SK-N-SH (cell line): ENCODE measurements at regions not wholly inside any gene's neighbourhood (a gene's known extent, or its start where the extent isn't known, plus 50 kb on each side); places are given as distances from the start of the nearest gene placed in this dataset.
A peak's percentile ranks its signal among the peaks of the same experiment; 100 is the strongest.

Experiments used
- CTCF ChIA-PET: fragments of 300-600, 350-600 bp; formaldehyde crosslinking; extraction: SDS; loops from one replicate; lab custom pipeline; 2021; lab: Yijun Ruan, JAX
- POLR2A ChIA-PET: fragments of 350-600 bp; sonication (Branson Sonifier 250); formaldehyde crosslinking; extraction: SDS; loops from one replicate; lab custom pipeline; 2020; ENCODE audit warnings: antibody characterized with exemption, inconsistent platforms; lab: Yijun Ruan, JAX
- DNase-seq: peaks from one replicate; pipeline ENCODE4 v3.0.0; 2012
- H2AFZ ChIP-seq: fragments of 200-600 bp; sonication (generic); 2 replicates; pipeline ENCODE4 v1.8.1; 2016; ENCODE audit warnings: antibody characterized with exemption, mild to moderate bottlenecking, low read depth
- H3F3A ChIP-seq: fragments of 200-600 bp; sonication (generic); replicated peaks from 2 replicates; pipeline ENCODE3; 2016; ENCODE audit warnings: antibody characterized with exemption, mild to moderate bottlenecking; ENCODE audit not compliant: insufficient read depth
- H3K27ac ChIP-seq, 2 experiments: fragments of 200-500 bp in 1 of 2; fragments of 200-600 bp in 1 of 2; sonication (Bioruptor generic) in 1 of 2; sonication (generic), shearing (Covaris generic) in 1 of 2; 2 replicates each; pipeline versions ENCODE4 v1.5.1 to v1.6.1; 2014 to 2016; ENCODE audit warnings: low read depth in 2 of 2, inconsistent platforms in 1 of 2, low read length in 1 of 2, mild to moderate bottlenecking in 1 of 2, mixed read lengths in 1 of 2
- H3K27me3 ChIP-seq: fragments of 200-600 bp; sonication (generic), shearing (Covaris generic); 2 replicates; pipeline ENCODE4 v1.6.1; 2016; ENCODE audit warnings: mixed run types; ENCODE audit not compliant: insufficient read depth
- H3K36me3 ChIP-seq, 2 experiments: fragments of 200-500 bp in 1 of 2; fragments of 200-600 bp in 1 of 2; sonication (Bioruptor generic) in 1 of 2; sonication (generic) in 1 of 2; replicated peaks in 1 of 2; 2 replicates each; pipeline versions ENCODE3 to v1.5.1; 2014 to 2016; ENCODE audit warnings: low read length in 1 of 2, mild to moderate bottlenecking in 1 of 2; ENCODE audit not compliant: insufficient read depth in 2 of 2, control insufficient read depth in 1 of 2
- H3K4me1 ChIP-seq, 2 experiments: fragments of 200-500 bp in 1 of 2; fragments of 200-600 bp in 1 of 2; sonication (Bioruptor generic) in 1 of 2; sonication (generic), shearing (Covaris generic) in 1 of 2; 2 replicates each; pipeline versions ENCODE4 v1.5.1 to v1.6.1; 2014 to 2016; ENCODE audit warnings: low read depth in 1 of 2, low read length in 1 of 2, mixed run types in 1 of 2; ENCODE audit not compliant: insufficient read depth in 2 of 2, control insufficient read depth in 1 of 2
- H3K4me2 ChIP-seq: fragments of 200-600 bp; sonication (generic), shearing (Covaris generic); 2 replicates; pipeline ENCODE4 v1.6.1; 2017; ENCODE audit warnings: mixed run types
- H3K4me3 ChIP-seq, 2 experiments: fragments of 200-500 bp in 1 of 2; fragments of 200-600 bp in 1 of 2; sonication (Bioruptor generic) in 1 of 2; sonication (generic), shearing (Covaris generic) in 1 of 2; 2 replicates each; pipeline versions ENCODE4 v1.5.1 to v1.8.1; 2014 to 2016; ENCODE audit warnings: low read depth in 2 of 2, inconsistent platforms in 1 of 2, low read length in 1 of 2, mild to moderate bottlenecking in 1 of 2, mixed read lengths in 1 of 2, moderate library complexity in 1 of 2
- H3K79me2 ChIP-seq: fragments of 200-600 bp; sonication (generic); 2 replicates; pipeline ENCODE4 v1.8.1; 2017; ENCODE audit warnings: mild to moderate bottlenecking; ENCODE audit not compliant: insufficient read depth
- H3K9ac ChIP-seq: fragments of 200-600 bp; sonication (generic); 2 replicates; pipeline ENCODE4 v1.6.1; 2017; ENCODE audit warnings: mixed run types
- H3K9me2 ChIP-seq: fragments of 200-600 bp; sonication (generic); 2 replicates; pipeline ENCODE4 v1.6.1; 2017; ENCODE audit warnings: mixed run types
- H3K9me3 ChIP-seq: fragments of 200-600 bp; sonication (generic); 2 replicates; pipeline ENCODE4 v1.6.1; 2017; ENCODE audit warnings: mixed run types, mild to moderate bottlenecking, moderate library complexity
- H4K20me1 ChIP-seq: fragments of 200-600 bp; sonication (generic); 2 replicates; pipeline ENCODE4 v1.6.1; 2017; ENCODE audit warnings: mild to moderate bottlenecking, mixed run types; ENCODE audit not compliant: insufficient read depth
- CHD2 ChIP-seq: fragments of 150-350 bp; IDR thresholded peaks from 2 replicates; pipeline ENCODE4 v1.6.1; 2018; ENCODE audit warnings: low read length; ENCODE audit not compliant: partially characterized antibody
- CTCF ChIP-seq: fragments of 200-600 bp; sonication (generic); IDR thresholded peaks from 2 replicates; pipeline ENCODE4 v1.6.1; 2017; ENCODE audit warnings: antibody characterized with exemption, mild to moderate bottlenecking, moderate library complexity
- ELF1 ChIP-seq: IDR thresholded peaks from 2 replicates; pipeline ENCODE4 v1.4.0; 2012
- EP300 ChIP-seq, 2 experiments: IDR thresholded peaks; 2 replicates each; pipeline versions ENCODE4 v1.4.0 to v1.6.1; 2012; ENCODE audit warnings: borderline replicate concordance in 1 of 2, low read depth in 1 of 2, low read length in 1 of 2
- EZH2phosphoT487 ChIP-seq: fragments of 200-600 bp; sonication (generic); IDR thresholded peaks from 2 replicates; pipeline ENCODE4 v1.6.1; 2017; ENCODE audit warnings: low read depth, mixed run types, mild to moderate bottlenecking, antibody characterized with exemption, moderate library complexity, borderline replicate concordance
- GATA2 ChIP-seq: sonication (generic); formaldehyde crosslinking; IDR thresholded peaks from 2 replicates; pipeline ENCODE4 v1.5.0; 2020; ENCODE audit warnings: mild to moderate bottlenecking, missing genetic modification reagents
- JUND ChIP-seq: IDR thresholded peaks from 2 replicates; pipeline ENCODE4 v1.4.0; 2012
- NRF1 ChIP-seq: IDR thresholded peaks from 2 replicates; pipeline ENCODE4 v1.6.1; 2012; ENCODE audit warnings: low read depth, mild to moderate bottlenecking, low read length
- PBX3 ChIP-seq: IDR thresholded peaks from 2 replicates; pipeline ENCODE4; 2012
- RAD21 ChIP-seq: IDR thresholded peaks from 2 replicates; pipeline ENCODE4 v1.6.1; 2012; ENCODE audit warnings: mild to moderate bottlenecking, low read length
- TCF12 ChIP-seq: IDR thresholded peaks from 2 replicates; pipeline ENCODE4 v1.4.0; 2012
- TEAD4 ChIP-seq: IDR thresholded peaks from 2 replicates; pipeline ENCODE4 v1.4.0; 2012; ENCODE audit warnings: mild to moderate bottlenecking, borderline replicate concordance; ENCODE audit not compliant: insufficient read depth
- ZBTB33 ChIP-seq: IDR thresholded peaks from 2 replicates; pipeline ENCODE4 v1.4.0; 2012; ENCODE audit warnings: low read depth, borderline replicate concordance
- whole genome bisulfite sequencing: methylation state at CpG from one replicate; pipeline ENCODE4 v1.1.6; 2017; ENCODE audit warnings: low lambda C conversion rate; 5-methylcytosine and 5-hydroxymethylcytosine counted together
- TF ChIP-seq, protein P1 (sequence below): fragments of 150-350 bp; IDR thresholded peaks from 2 replicates; pipeline ENCODE4 v1.6.1; 2016; ENCODE audit warnings: mild to moderate bottlenecking, low read depth, low read length

GRCh38 chr10:33722067-33722466 is 387.6 kb upstream of the NRP1 start:
- Histone ChIP-seq H3K9me3 (no peaks in the 10 kb centered on the region), H3K9ac (no peak overlapping the region), H3K27ac (no peak overlapping the region), H3K79me2 (no peaks in the 10 kb centered on the region), H3K36me3 (no peaks in the 10 kb centered on the region), H3K4me3 (no peak overlapping the region), H2AFZ (peak overlapping the region; percentile 56; the same call in 1 of the 2 replicates), H3K4me2 (no peak overlapping the region), H3K27me3 (no peaks in the 10 kb centered on the region), H3K9me2 (no peaks in the 10 kb centered on the region), H3K4me1 (no peaks in the 10 kb centered on the region), H4K20me1 (no peaks in the 10 kb centered on the region), H3F3A (no peaks in the 10 kb centered on the region)
- TF ChIP-seq ELF1, result 0 out of 2 replicates have a peak, but pooled peaks have one; percentile 19
- no peak for TF ChIP-seq PBX3
- DNase-seq, result no peak
- WGBS, result 80% methylated on average over 3 of the region's 3 CpGs
- CTCF ChIA-PET, result no interaction called here
- POLR2A ChIA-PET, result no interaction called here

GRCh38 chr10:33721509-33721908 is 387.0 kb upstream of the NRP1 start:
- Histone ChIP-seq H3F3A (no peaks in the 10 kb centered on the region), H3K27ac (no peak overlapping the region), H3K36me3 (no peaks in the 10 kb centered on the region), H3K79me2 (no peaks in the 10 kb centered on the region), H4K20me1 (no peaks in the 10 kb centered on the region), H2AFZ (no peak overlapping the region), H3K4me1 (no peaks in the 10 kb centered on the region), H3K9me3 (no peaks in the 10 kb centered on the region), H3K4me2 (no peak overlapping the region), H3K27me3 (no peaks in the 10 kb centered on the region), H3K9me2 (no peaks in the 10 kb centered on the region), H3K9ac (no peak overlapping the region), H3K4me3 (no peak overlapping the region)
- ChIA-PET CTCF (no interaction called here), POLR2A (no interaction called here)
- TF ChIP-seq RAD21, result no peak
- TF ChIP-seq CTCF, result no peak
- no peak for TF ChIP-seq EZH2phosphoT487
- TF ChIP-seq EP300 (IDR thresholded peaks at IDR 0.05; ENCODE audit: borderline replicate concordance in 1 of 2, low read depth in 1 of 2, low read length in 1 of 2), result no peak
- TF ChIP-seq, protein P1, sequence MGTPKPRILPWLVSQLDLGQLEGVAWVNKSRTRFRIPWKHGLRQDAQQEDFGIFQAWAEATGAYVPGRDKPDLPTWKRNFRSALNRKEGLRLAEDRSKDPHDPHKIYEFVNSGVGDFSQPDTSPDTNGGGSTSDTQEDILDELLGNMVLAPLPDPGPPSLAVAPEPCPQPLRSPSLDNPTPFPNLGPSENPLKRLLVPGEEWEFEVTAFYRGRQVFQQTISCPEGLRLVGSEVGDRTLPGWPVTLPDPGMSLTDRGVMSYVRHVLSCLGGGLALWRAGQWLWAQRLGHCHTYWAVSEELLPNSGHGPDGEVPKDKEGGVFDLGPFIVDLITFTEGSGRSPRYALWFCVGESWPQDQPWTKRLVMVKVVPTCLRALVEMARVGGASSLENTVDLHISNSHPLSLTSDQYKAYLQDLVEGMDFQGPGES, result no peak
- no peak for TF ChIP-seq NRF1
- TF ChIP-seq TCF12, result no peak
- TF ChIP-seq JUND, result no peak
- TF ChIP-seq ZBTB33, result no peak
- no peak for TF ChIP-seq TEAD4
- TF ChIP-seq CHD2, result no peak
- no peak for TF ChIP-seq GATA2
- no peak for DNase-seq
- WGBS, result 71% methylated on average over 7 of the region's 7 CpGs
